ENCODE measurements at regions not wholly inside any gene's neighbourhood (a gene's known extent, or its start where the extent isn't known, plus 50 kb on each side); places are given as distances from the start of the nearest gene placed in this dataset.

- TF ChIP-seq CTCF (IDR thresholded peaks at IDR 0.05), result no peak
- TF ChIP-seq POLR2A (IDR thresholded peaks at IDR 0.05), result no peak
These were observed 920.9 kb upstream of the PABPC4L start for GRCh38 chr4:135122457-135122856.

All from thyroid gland (tissue), 4 donors.